ENCODE measurements at regions not wholly inside any gene's neighbourhood (a gene's known extent, or its start where the extent isn't known, plus 50 kb on each side); places are given as distances from the start of the nearest gene placed in this dataset.

DNA sequence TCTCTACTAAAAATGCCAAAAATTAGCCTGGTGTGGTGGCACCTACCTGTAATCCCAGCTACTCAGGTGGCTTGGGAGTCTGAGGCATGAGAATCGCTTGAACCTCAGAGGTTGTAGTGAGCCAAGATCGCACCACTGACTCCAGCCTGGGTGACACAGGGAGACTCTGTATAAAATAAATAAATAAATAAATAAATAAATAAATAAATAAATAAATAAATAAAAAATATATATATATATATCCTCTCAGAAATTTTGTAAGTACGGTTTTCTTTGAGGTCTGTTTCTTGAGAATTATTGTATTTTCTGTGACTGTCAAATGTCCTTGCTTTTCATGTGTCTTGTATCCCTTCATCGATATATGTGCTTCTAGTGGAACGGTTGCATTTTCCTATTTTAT, 406.9 kb upstream of the FIGN start:
- TF ChIP-seq, protein P1, sequence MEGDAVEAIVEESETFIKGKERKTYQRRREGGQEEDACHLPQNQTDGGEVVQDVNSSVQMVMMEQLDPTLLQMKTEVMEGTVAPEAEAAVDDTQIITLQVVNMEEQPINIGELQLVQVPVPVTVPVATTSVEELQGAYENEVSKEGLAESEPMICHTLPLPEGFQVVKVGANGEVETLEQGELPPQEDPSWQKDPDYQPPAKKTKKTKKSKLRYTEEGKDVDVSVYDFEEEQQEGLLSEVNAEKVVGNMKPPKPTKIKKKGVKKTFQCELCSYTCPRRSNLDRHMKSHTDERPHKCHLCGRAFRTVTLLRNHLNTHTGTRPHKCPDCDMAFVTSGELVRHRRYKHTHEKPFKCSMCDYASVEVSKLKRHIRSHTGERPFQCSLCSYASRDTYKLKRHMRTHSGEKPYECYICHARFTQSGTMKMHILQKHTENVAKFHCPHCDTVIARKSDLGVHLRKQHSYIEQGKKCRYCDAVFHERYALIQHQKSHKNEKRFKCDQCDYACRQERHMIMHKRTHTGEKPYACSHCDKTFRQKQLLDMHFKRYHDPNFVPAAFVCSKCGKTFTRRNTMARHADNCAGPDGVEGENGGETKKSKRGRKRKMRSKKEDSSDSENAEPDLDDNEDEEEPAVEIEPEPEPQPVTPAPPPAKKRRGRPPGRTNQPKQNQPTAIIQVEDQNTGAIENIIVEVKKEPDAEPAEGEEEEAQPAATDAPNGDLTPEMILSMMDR (IDR thresholded peaks at IDR 0.05) = no peak
- TF ChIP-seq POLR2AphosphoS5 (IDR thresholded peaks at IDR 0.05) = no peak

Data from suprapubic skin (tissue), 3 donors.